Loucy (cell line): ENCODE measurements at regions not wholly inside any gene's neighbourhood (a gene's known extent, or its start where the extent isn't known, plus 50 kb on each side); places are given as distances from the start of the nearest gene placed in this dataset.

Experiments
- H2AFZ ChIP-seq: fragments of 200-600 bp; sonication (generic); 2 replicates; pipeline ENCODE4 v1.6.0; 2016; ENCODE audit warnings: antibody characterized with exemption, mild to moderate bottlenecking, low read length, moderate library complexity
- H3F3A ChIP-seq: fragments of 200-600 bp; 2 replicates; pipeline ENCODE4 v1.6.0; 2016; ENCODE audit warnings: antibody characterized with exemption, low read depth, mild to moderate bottlenecking
- H3K27me3 ChIP-seq: fragments of 200-600 bp; sonication (generic); 2 replicates; pipeline ENCODE4 v1.6.1; 2014; ENCODE audit warnings: low read length, mild to moderate bottlenecking; ENCODE audit not compliant: insufficient read depth, poor library complexity, severe bottlenecking
- H3K36me3 ChIP-seq: fragments of 200-600 bp; sonication (generic); 2 replicates; pipeline ENCODE4 v1.6.1; 2016; ENCODE audit warnings: low read length; ENCODE audit not compliant: insufficient read depth
- H3K4me1 ChIP-seq: fragments of 200-600 bp; sonication (generic); 2 replicates; pipeline ENCODE4 v1.5.1; 2014; ENCODE audit warnings: low read length, mild to moderate bottlenecking; ENCODE audit not compliant: insufficient read depth, poor library complexity, severe bottlenecking
- H3K4me2 ChIP-seq: fragments of 200-600 bp; sonication (generic); 2 replicates; pipeline ENCODE4 v1.6.0; 2014; ENCODE audit warnings: antibody characterized with exemption, low read length, low read depth, mild to moderate bottlenecking; ENCODE audit not compliant: poor library complexity, severe bottlenecking
- H3K4me3 ChIP-seq: fragments of 200-600 bp; sonication (generic); 2 replicates; pipeline ENCODE4 v1.5.1; 2014; ENCODE audit warnings: low read length, mild to moderate bottlenecking, mixed read lengths; ENCODE audit not compliant: poor library complexity, severe bottlenecking
- H3K79me2 ChIP-seq: fragments of 200-600 bp; sonication (generic); 2 replicates; pipeline ENCODE4 v1.6.1; 2014; ENCODE audit warnings: low read length; ENCODE audit not compliant: insufficient read depth
- H3K9ac ChIP-seq: fragments of 200-600 bp; sonication (generic); 2 replicates; pipeline ENCODE4 v1.6.0; 2014; ENCODE audit warnings: mild to moderate bottlenecking, low read depth, low read length, moderate library complexity; ENCODE audit not compliant: poor library complexity, severe bottlenecking
- H3K9me2 ChIP-seq: fragments of 200-600 bp; sonication (generic); replicated peaks from 2 replicates; pipeline ENCODE4 v1.6.1; 2016; ENCODE audit warnings: low read depth, low read length, mixed read lengths
- H3K9me3 ChIP-seq: fragments of 200-600 bp; sonication (generic); 2 replicates; pipeline ENCODE4 v1.6.1; 2014; ENCODE audit warnings: mild to moderate bottlenecking, antibody characterized with exemption, low read length, low read depth; ENCODE audit not compliant: insufficient read depth
- H4K20me1 ChIP-seq: fragments of 200-600 bp; sonication (generic); 2 replicates; pipeline ENCODE4 v1.6.0; 2014; ENCODE audit warnings: antibody characterized with exemption, low read length, mild to moderate bottlenecking; ENCODE audit not compliant: insufficient read depth, poor library complexity, severe bottlenecking
- EZH2phosphoT487 ChIP-seq: fragments of 200-600 bp; IDR thresholded peaks from 2 replicates; pipeline ENCODE4 v1.6.1; 2018; ENCODE audit warnings: antibody characterized with exemption, mild to moderate bottlenecking, moderate library complexity, borderline replicate concordance
- TF ChIP-seq, protein P1 (sequence below): fragments of 200-600 bp; sonication (generic); conservative IDR thresholded peaks from 2 replicates; pipeline ENCODE4 v1.5.1; 2014; ENCODE audit warnings: mild to moderate bottlenecking, antibody characterized with exemption, low read length

DNA sequence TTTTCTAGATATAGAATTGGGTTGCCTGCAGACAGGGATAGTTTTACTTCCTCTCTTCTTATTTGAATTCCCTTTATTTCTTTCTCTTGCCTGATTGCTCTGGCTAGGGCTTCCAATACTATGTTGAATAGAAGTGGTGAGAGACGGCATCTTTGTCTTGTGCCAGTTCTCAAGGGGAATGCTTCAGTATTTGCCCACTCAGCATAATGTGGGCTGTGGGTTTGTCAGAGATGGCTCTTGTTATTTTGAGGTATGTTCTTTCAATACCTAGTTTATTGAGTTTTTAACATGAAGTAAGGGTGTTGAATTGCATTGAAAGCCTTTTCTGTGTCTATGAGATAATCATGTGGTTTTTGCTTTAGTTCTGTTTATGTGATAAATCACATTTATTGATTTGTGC, 273.9 kb upstream of the CHORDC1 start:
- H3K9me2 ChIP-seq: no peaks in the 10 kb centered on the region
- H3K79me2 ChIP-seq: no peaks in the 10 kb centered on the region
- no peaks in the 10 kb centered on the region for H4K20me1 ChIP-seq
- H3K36me3 ChIP-seq: no peaks in the 10 kb centered on the region
- TF ChIP-seq EZH2phosphoT487: no peak
- TF ChIP-seq, protein P1, sequence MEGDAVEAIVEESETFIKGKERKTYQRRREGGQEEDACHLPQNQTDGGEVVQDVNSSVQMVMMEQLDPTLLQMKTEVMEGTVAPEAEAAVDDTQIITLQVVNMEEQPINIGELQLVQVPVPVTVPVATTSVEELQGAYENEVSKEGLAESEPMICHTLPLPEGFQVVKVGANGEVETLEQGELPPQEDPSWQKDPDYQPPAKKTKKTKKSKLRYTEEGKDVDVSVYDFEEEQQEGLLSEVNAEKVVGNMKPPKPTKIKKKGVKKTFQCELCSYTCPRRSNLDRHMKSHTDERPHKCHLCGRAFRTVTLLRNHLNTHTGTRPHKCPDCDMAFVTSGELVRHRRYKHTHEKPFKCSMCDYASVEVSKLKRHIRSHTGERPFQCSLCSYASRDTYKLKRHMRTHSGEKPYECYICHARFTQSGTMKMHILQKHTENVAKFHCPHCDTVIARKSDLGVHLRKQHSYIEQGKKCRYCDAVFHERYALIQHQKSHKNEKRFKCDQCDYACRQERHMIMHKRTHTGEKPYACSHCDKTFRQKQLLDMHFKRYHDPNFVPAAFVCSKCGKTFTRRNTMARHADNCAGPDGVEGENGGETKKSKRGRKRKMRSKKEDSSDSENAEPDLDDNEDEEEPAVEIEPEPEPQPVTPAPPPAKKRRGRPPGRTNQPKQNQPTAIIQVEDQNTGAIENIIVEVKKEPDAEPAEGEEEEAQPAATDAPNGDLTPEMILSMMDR: no peak
- H3K4me1 ChIP-seq: no peaks in the 10 kb centered on the region
- H3K4me3 ChIP-seq: no peak overlapping the region
- H3F3A ChIP-seq: no peaks in the 10 kb centered on the region
- no peak overlapping the region for H3K4me2 ChIP-seq
- H3K9me3 ChIP-seq: no peaks in the 10 kb centered on the region
- no peaks in the 10 kb centered on the region for H3K27me3 ChIP-seq
- no peak overlapping the region for H2AFZ ChIP-seq
- no peak overlapping the region for H3K9ac ChIP-seq

DNA sequence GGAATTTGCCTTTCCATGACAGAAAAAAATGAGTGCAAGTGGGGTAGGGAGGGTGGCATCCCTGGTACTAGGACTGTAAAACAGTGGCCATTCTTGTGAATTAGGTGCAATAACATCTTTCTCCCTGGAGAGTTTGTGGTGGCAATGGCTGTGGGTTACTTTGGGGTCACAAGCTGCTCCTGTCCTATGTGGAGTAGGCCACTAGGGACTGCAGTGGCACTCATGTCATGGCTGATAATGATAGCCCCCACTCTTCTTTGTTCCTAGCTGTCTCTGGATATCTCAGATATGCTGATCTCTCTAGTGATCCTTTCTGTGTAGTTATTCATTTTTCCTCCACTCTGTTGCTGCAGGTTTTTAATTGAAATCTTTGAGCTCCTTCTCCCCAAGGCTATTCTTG, 270.5 kb upstream of the CHORDC1 start:
- Histone ChIP-seq H3K9ac (no peak overlapping the region), H3K4me3 (no peak overlapping the region), H3K9me2 (no peaks in the 10 kb centered on the region), H3K4me1 (no peaks in the 10 kb centered on the region), H3K4me2 (no peak overlapping the region), H3K9me3 (no peaks in the 10 kb centered on the region), H3K27me3 (no peaks in the 10 kb centered on the region), H3K36me3 (no peaks in the 10 kb centered on the region), H3F3A (no peaks in the 10 kb centered on the region), H2AFZ (no peak overlapping the region), H4K20me1 (no peaks in the 10 kb centered on the region), H3K79me2 (no peaks in the 10 kb centered on the region)
- TF ChIP-seq, protein P1: no peak
- no peak for TF ChIP-seq EZH2phosphoT487

DNA sequence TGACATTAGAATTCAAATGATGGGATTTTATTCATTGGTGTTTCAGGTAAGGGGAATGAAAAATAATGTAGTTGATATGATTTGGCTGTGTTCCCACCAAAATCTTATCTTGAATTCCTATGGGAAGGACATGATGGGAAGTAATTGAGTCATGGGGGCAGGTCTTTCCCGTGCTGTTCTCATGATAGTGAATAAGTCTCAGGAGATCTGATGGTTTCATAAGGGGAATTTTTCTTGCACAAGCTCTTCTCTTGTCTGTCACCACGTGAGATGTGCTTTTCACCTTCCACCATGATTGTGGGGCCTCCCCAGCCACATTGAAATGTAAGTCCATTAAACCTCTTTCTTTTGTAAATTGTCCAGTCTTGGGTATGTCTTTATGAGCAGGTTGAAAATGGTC, 268.6 kb upstream of the CHORDC1 start:
- Histone ChIP-seq H3K79me2 (no peaks in the 10 kb centered on the region), H3K4me3 (no peak overlapping the region), H3K36me3 (no peaks in the 10 kb centered on the region), H3K4me2 (no peak overlapping the region), H3F3A (no peaks in the 10 kb centered on the region), H3K27me3 (no peaks in the 10 kb centered on the region), H3K9me2 (no peaks in the 10 kb centered on the region), H4K20me1 (no peaks in the 10 kb centered on the region), H3K9ac (no peak overlapping the region), H3K9me3 (no peaks in the 10 kb centered on the region), H3K4me1 (no peaks in the 10 kb centered on the region), H2AFZ (no peak overlapping the region)
- no peak for TF ChIP-seq EZH2phosphoT487
- TF ChIP-seq, protein P1: no peak
